Fibroblast of skin of abdomen (primary cell): ENCODE measurements at regions not wholly inside any gene's neighbourhood (a gene's known extent, or its start where the extent isn't known, plus 50 kb on each side); places are given as distances from the start of the nearest gene placed in this dataset.

Experiments
- DNase-seq: peaks from one replicate; pipeline ENCODE4 v3.0.0-alpha.2; 2013

- peak; percentile 80 for DNase-seq
Measured at GRCh38 chr11:106344394-106344793, 266.9 kb downstream of the AASDHPPT start.

- DNase-seq, result no peak
Measured at GRCh38 chr11:106344966-106345365, 267.5 kb downstream of the AASDHPPT start.

- DNase-seq, result no peak
Measured at GRCh38 chr11:106353031-106353430, 275.6 kb downstream of the AASDHPPT start.

GRCh38 chr11:106369224-106369623, 291.8 kb downstream of the AASDHPPT start:
- no peak for DNase-seq

- DNase-seq, result no peak
Measured at GRCh38 chr11:106378513-106379179, 301.2 kb downstream of the AASDHPPT start.

- no peak for DNase-seq
Measured at GRCh38 chr11:106379265-106379664, 301.8 kb downstream of the AASDHPPT start.

- DNase-seq, result no peak
Measured at GRCh38 chr11:106379712-106380111, 302.2 kb downstream of the AASDHPPT start.

- no peak for DNase-seq
Measured at GRCh38 chr11:106381895-106382294, 304.4 kb downstream of the AASDHPPT start.

- no peak for DNase-seq
Measured at GRCh38 chr11:106384429-106384828, 307.0 kb downstream of the AASDHPPT start.

GRCh38 chr11:106386519-106386918, 309.1 kb downstream of the AASDHPPT start:
- no peak for DNase-seq

GRCh38 chr11:106389101-106389500, 311.6 kb downstream of the AASDHPPT start:
- DNase-seq, result peak; percentile 79

- DNase-seq, result no peak
Measured at GRCh38 chr11:106390078-106390477, 312.6 kb downstream of the AASDHPPT start.

- peak; percentile 87 for DNase-seq
Measured at GRCh38 chr11:106391771-106392420, 314.4 kb downstream of the AASDHPPT start.

- no peak for DNase-seq
Measured at GRCh38 chr11:106395716-106396349, 318.4 kb downstream of the AASDHPPT start.

GRCh38 chr11:106397787-106398501, 320.5 kb downstream of the AASDHPPT start:
- peak; percentile 42 for DNase-seq

- DNase-seq, result peak; percentile 42
Measured at GRCh38 chr11:106398502-106399075, 321.1 kb downstream of the AASDHPPT start.

GRCh38 chr11:106399076-106399511, 321.6 kb downstream of the AASDHPPT start:
- peak; percentile 100 for DNase-seq

GRCh38 chr11:106399624-106400023, 322.2 kb downstream of the AASDHPPT start:
- no peak for DNase-seq

- peak; percentile 52 for DNase-seq
Measured at GRCh38 chr11:106400949-106401570, 323.6 kb downstream of the AASDHPPT start.

- no peak for DNase-seq
Measured at GRCh38 chr11:106403751-106404150, 326.3 kb downstream of the AASDHPPT start.

GRCh38 chr11:106409222-106409621, 331.8 kb downstream of the AASDHPPT start:
- no peak for DNase-seq

- no peak for DNase-seq
Measured at GRCh38 chr11:106409671-106410070, 332.2 kb downstream of the AASDHPPT start.
